Kidney (tissue), 13 donors: ENCODE measurements at regions not wholly inside any gene's neighbourhood (a gene's known extent, or its start where the extent isn't known, plus 50 kb on each side); places are given as distances from the start of the nearest gene placed in this dataset.

ENCODE experiments used
- DNase-seq, 5 donors: peaks; one replicate each; pipeline ENCODE4 v3.0.0-alpha.2; 2013 to 2020
- FAIRE-seq: peaks from 2 replicates; lab custom pipeline; 2012; peaks lifted over from hg19 to GRCh38; lab: Jason Lieb, UNC
- H3K27ac ChIP-seq, 2 donors: one replicate each; pipeline ENCODE4 v1.7.0; 2013; ENCODE audit warnings: low read depth in 2 of 2, low read length in 2 of 2, inconsistent platforms in 1 of 2
- H3K27me3 ChIP-seq: one replicate; pipeline ENCODE4 v1.7.1; 2013; ENCODE audit warnings: low read length, inconsistent platforms; ENCODE audit not compliant: control insufficient read depth, insufficient read depth
- H3K36me3 ChIP-seq, 3 donors: one replicate each; pipeline versions ENCODE4 v1.7.0 to v1.7.1; 2013; ENCODE audit warnings: low read length in 3 of 3, control low read depth in 1 of 3, inconsistent platforms in 1 of 3; ENCODE audit not compliant: insufficient read depth in 3 of 3, control insufficient read depth in 2 of 3
- H3K4me1 ChIP-seq, 3 donors: one replicate each; pipeline versions ENCODE4 v1.7.0 to v1.7.1; 2013; ENCODE audit warnings: low read length in 3 of 3, inconsistent platforms in 1 of 3, low read depth in 1 of 3; ENCODE audit not compliant: control insufficient read depth in 2 of 3, insufficient read depth in 2 of 3
- H3K4me3 ChIP-seq, 3 donors: one replicate each; pipeline versions ENCODE4 v1.7.0 to v1.8.1; 2013; ENCODE audit warnings: low read length in 3 of 3, control low read depth in 1 of 3, inconsistent platforms in 1 of 3
- H3K9ac ChIP-seq, 3 donors: one replicate each; pipeline versions ENCODE4 v1.7.0 to v1.7.1; 2013; ENCODE audit warnings: low read length in 3 of 3, control low read depth in 1 of 3, inconsistent platforms in 1 of 3
- H3K9me3 ChIP-seq, 3 donors: one replicate each; pipeline versions ENCODE4 v1.7.0 to v1.7.1; 2013; ENCODE audit warnings: low read length in 3 of 3, control low read depth in 1 of 3, inconsistent platforms in 1 of 3; ENCODE audit not compliant: control insufficient read depth in 2 of 3, insufficient read depth in 1 of 3
- intact Hi-C: fragments of 100-400 bp; cut with DNase I; formaldehyde crosslinking; loops from one replicate; pipeline ENCODE4 v1.11.1; 2022
- TF ChIP-seq, protein P1 (sequence below): IDR thresholded peaks from 3 replicates; pipeline ENCODE4 v1.5.1; 2012; ENCODE audit warnings: mild to moderate bottlenecking, moderate library complexity, borderline replicate concordance; ENCODE audit not compliant: insufficient read depth; ENCODE audit errors: extremely low read depth
- donor health status: control.
- donor health status: control.
- donor health status: control.
- donor health status: control.
- donor health status: control.
- donor health status: DM: yes; HTN: yes; CAD: no.
- donor health status: Normal renal cell carcinoma (clear cell type).

DNA sequence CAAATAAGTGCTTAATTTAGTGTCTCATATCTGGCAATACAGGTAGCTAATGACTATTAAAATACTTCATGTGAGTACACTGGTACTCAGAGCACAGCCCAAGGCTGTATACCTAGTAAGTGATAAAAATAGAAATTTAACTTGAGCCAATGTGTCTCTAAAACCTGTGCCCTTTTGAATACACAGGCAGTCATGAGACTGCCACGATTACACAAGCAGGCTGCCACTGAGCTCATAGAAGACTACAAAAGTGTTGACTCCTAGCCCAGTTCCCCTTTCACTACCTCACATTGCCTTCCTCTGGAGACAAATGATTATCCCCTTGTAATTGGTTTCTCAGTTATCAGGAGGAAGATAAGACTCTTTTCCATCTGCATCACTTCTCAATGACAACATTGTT lies 66.3 kb upstream of the PAPPA start:
- Histone ChIP-seq H3K4me1 (peaks cover 0 to 3% (median 0%) of the 10 kb centered on the region in 3 donors), H3K4me3 (no peak overlapping the region), H3K36me3 (no peaks in the 10 kb centered on the region), H3K9me3 (no peaks in the 10 kb centered on the region), H3K9ac (no peak overlapping the region), H3K27me3 (no peaks in the 10 kb centered on the region), H3K27ac (peak overlapping the region in 1 of 2 donors; percentile 16)
- no peak for FAIRE-seq
- intact Hi-C loops = no loop called here
- DNase-seq = peak in 1 of 5 donors; percentile 13
- TF ChIP-seq, protein P1, sequence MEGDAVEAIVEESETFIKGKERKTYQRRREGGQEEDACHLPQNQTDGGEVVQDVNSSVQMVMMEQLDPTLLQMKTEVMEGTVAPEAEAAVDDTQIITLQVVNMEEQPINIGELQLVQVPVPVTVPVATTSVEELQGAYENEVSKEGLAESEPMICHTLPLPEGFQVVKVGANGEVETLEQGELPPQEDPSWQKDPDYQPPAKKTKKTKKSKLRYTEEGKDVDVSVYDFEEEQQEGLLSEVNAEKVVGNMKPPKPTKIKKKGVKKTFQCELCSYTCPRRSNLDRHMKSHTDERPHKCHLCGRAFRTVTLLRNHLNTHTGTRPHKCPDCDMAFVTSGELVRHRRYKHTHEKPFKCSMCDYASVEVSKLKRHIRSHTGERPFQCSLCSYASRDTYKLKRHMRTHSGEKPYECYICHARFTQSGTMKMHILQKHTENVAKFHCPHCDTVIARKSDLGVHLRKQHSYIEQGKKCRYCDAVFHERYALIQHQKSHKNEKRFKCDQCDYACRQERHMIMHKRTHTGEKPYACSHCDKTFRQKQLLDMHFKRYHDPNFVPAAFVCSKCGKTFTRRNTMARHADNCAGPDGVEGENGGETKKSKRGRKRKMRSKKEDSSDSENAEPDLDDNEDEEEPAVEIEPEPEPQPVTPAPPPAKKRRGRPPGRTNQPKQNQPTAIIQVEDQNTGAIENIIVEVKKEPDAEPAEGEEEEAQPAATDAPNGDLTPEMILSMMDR = no peak

DNA sequence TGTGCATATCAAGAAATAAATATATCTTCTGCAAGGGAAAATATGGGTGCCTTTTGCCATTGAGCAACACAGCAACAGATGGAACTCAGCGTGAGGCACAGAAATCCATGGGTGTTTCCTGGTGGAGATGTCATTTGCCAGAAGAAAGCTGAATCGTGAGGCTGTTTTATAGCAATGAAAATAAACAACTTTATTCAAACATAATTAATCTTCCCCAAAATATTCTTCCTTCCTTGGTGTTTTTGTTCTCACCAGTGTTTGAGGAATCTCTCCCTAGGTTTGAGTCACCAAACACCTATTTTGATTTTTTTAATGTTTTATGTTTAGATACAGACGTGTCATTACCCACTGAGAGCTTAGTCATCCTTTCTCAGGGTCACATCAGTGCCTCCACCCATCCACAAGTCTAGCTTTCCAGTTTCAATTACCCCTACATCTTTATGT lies 65.8 kb upstream of the PAPPA start:
- FAIRE-seq = no peak
- Histone ChIP-seq H3K9ac (no peak overlapping the region), H3K4me1 (peaks cover 0 to 3% (median 0%) of the 10 kb centered on the region in 3 donors), H3K27ac (peak overlapping the region in 1 of 2 donors; percentile 16), H3K36me3 (no peaks in the 10 kb centered on the region), H3K4me3 (no peak overlapping the region), H3K9me3 (no peaks in the 10 kb centered on the region), H3K27me3 (no peaks in the 10 kb centered on the region)
- DNase-seq = no peak
- TF ChIP-seq, protein P1 = no peak
- intact Hi-C loops = no loop called here

DNA sequence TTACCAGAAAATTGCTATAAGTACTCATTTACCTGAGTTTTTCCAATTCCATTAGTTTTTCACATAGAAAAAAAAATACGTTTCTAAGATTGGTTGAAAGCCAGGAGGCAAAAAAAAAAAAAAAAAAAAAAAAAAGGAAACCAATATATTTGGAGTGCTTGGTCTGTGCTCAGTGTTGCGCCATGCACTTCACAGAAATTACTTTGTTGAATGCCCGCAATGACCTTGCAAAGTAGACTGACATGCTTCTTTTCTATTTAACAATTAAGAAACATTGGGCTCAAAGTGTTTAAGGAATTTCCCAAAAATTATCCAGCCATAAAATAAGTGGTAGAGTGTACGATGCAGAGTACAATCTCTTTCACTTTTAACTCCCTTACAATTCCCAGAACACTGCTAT lies 65.2 kb upstream of the PAPPA start:
- peaks cover 0 to 3% (median 0%) of the 10 kb centered on the region in 3 donors for H3K4me1 ChIP-seq
- no peaks in the 10 kb centered on the region for H3K36me3 ChIP-seq
- H3K9me3 ChIP-seq = no peaks in the 10 kb centered on the region
- DNase-seq = no peak
- no peak overlapping the region for H3K9ac ChIP-seq
- TF ChIP-seq, protein P1 = no peak
- no peaks in the 10 kb centered on the region for H3K27me3 ChIP-seq
- no peak overlapping the region for H3K27ac ChIP-seq
- intact Hi-C loops = no loop called here
- no peak for FAIRE-seq
- no peak overlapping the region for H3K4me3 ChIP-seq
